ENCODE measurements at regions not wholly inside any gene's neighbourhood (a gene's known extent, or its start where the extent isn't known, plus 50 kb on each side); places are given as distances from the start of the nearest gene placed in this dataset.
"Not testable (repeated sequence)": the region's sequence is repeated elsewhere in the genome, so short reads cannot be mapped to it uniquely, and the experiment has no call there.

DNA sequence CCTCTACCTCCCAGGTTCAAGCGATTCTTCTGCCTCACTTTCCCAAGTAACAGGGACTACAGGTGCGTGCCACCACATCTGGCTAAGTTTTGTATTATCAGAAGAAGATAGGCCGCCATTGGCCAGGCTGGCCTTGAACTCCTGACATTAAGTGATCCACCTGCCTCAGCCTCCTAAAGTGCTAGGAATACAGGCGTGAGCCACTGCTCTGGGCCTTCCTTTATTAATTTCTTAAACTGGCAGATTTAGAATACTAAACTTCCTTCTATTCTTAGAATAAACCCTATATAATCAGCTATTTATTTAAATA is 86.6 kb downstream of the HFE start:
- no peak for DNase-seq (ENCODE audit: extremely low read depth, low read depth, low spot score)

DNA sequence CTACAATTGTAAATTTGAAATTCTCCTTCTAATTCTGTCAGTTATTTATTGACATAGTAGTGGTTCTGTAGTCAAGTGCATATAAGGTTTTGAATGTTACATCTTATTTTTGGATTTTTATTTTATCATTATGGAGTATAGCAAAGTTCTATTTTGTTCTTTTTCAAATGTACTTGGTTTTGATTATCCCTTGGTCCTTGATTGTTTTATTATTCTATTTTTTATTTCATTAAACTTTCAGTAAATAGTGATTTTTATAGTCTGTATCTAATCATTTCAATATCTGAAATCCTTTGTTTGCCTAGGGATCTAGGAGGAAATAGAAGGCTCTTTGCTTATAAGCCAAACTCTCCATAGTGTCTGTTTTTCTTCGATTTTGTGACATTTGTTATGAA is 87.8 kb downstream of the HFE start:
- DNase-seq (ENCODE audit: extremely low read depth, low read depth, low spot score), result no peak

- no peak for DNase-seq (ENCODE audit: extremely low read depth, low read depth, low spot score)
Observed at GRCh38 chr6:26175428-26176181, 88.4 kb downstream of the HFE start.

DNA sequence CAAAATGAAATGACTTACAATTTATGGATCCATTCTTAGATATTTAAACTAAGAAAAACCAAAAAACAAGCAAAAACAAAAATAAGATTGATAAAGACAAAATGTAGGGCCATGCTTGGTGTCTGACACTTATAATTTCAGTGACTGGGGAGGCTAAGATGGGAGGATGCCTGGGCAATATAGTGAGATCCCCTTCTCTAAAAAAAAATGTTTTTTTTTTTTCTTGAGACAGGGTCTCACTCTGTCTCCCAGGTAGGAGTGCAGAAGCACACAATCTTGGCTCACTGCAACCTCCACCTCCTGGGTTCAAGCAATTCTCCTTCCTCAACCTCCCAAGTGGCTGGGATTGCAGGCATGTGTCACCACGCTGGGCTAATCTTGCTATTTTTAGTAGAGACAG is 92.4 kb downstream of the HFE start:
- DNase-seq (ENCODE audit: extremely low read depth, low read depth, low spot score), result no peak

- no peak for DNase-seq (ENCODE audit: extremely low read depth, low read depth, low spot score)
Observed at GRCh38 chr6:26180346-26180745, 93.1 kb downstream of the HFE start.

GRCh38 chr6:26183237-26183580 is 96.0 kb downstream of the HFE start:
- no peak for DNase-seq (ENCODE audit: extremely low read depth, low read depth, low spot score)

GRCh38 chr6:26183581-26184366 is 96.5 kb downstream of the HFE start:
- DNase-seq (ENCODE audit: extremely low read depth, low read depth, low spot score), result no peak

- no peak for DNase-seq (ENCODE audit: extremely low read depth, low read depth, low spot score)
Observed at GRCh38 chr6:26184367-26184891, 97.2 kb downstream of the HFE start.

- DNase-seq (ENCODE audit: extremely low read depth, low read depth, low spot score), result no peak
Observed at GRCh38 chr6:26185004-26185403, 97.8 kb downstream of the HFE start.

DNA sequence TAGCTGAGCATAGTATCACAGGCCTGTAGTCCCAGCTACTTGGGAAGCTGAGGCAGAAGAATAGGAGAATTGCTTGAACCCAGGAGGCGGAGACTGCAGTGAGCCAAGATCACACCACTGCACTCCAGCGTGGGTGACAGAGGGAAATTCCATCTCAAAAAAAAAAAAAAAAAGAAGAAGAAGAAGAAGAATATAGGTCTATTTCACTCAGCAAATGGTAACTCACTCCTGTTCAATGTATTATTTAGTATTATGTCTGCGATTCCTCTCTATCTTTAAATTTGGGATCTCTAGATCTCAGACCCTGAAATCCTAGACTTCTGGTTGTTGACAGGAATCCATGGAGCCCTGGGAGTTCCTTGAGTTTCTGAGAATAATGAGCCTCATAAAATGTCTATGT is 98.6 kb downstream of the HFE start:
- no peak for DNase-seq (ENCODE audit: extremely low read depth, low read depth, low spot score)

DNA sequence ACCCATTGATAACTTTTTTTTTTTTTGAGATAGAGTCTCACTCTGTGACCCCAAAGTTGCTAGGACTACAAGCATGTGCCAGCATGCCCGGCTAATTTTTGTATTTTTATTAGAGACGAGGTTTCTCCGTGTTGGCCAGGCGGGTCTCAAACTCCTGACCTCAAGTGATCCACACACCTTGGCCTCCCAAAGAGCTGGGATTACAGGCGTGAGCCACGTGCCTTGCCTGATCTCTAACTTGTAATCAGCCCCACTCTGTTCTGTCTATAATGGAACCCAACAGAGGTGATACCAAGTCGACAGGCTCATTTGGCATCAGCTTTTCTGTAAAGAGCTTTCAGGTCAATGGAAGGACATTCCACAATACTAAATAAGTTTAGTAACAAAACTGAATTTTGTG is 99.4 kb downstream of the HFE start:
- no peak for DNase-seq (ENCODE audit: extremely low read depth, low read depth, low spot score)

DNA sequence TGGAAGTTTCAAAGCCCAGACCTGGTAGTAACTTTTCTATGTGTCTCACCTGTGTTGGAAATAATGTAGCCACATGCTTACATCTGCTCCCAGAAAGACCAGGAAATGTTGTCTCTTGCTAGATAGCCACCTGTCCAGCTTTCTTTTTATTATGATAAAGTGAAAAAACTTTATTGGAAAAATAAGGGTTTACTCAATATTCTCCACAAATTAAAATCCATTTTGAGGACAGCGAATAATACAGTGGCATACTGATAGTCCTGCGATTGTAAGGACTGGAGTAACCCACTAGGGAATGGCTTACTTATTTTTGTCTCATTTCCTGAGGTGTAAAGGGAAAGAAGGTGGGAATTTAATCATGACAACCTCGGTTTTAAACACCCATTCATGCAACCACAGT is 100.1 kb downstream of the HFE start:
- no peak for DNase-seq (ENCODE audit: extremely low read depth, low read depth, low spot score)

- no peak for DNase-seq (ENCODE audit: extremely low read depth, low read depth, low spot score)
Observed at GRCh38 chr6:26187981-26188635, 100.9 kb downstream of the HFE start.

DNA sequence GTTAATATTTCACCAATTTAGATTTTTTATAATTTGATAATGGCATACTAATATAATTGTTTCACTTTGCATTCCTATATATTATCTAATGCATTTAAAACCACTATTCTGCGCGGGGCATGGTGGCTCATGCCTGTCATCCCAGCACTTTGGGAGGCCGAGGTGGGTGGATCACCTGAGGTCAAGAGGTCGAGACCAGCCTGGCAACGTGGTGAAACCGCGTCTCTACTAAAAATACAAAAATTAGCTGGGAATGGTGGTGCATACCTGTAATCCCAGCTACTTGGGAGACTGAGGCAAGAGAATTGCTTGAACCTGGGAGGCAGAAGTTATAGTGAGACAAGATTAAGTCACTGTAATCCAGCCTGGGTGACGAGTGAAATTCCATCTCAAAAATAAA is 104.3 kb downstream of the HFE start:
- DNase-seq (ENCODE audit: extremely low read depth, low read depth, low spot score), result not testable (repeated sequence)

DNA sequence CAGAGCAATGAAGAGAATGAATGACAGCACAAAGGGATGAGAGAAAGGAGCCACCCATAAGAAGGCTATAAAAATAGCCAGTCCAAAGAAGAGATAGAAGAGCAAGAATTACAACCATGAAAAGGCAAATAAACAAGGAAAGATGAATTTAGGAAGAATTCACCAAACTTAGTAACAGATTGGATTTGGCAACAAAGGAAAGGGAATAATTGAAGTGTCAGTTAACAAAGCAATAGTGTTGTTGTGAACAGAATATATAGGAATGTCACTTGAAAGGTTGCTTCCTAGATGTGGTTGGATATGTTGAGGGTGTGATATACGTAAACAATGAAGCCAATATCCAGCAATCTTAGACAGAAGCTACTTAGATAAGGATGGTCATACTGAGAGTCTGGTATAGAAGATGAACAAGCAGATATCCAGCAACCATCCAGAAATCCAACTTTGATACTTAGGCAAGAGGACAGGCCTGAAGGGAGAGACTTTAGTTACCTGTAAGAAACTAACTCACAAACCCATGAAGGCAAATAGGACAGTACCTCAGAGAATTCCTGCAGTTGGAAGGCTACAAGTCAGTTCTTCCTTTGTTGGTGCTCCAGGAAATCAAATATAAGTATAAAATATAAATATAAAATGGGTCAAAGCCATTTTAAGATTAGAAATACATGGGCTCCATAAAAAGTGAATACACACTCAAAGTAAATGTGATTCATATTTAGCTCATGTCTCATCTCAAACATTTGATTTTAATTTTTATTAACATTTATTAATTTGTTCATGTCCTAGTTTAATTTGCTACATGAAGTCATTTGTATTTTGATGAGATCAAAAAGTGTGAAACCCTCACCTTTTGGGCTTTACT is 106.5 kb downstream of the HFE start:
- no peak for DNase-seq (ENCODE audit: extremely low read depth, low read depth, low spot score)

DNA sequence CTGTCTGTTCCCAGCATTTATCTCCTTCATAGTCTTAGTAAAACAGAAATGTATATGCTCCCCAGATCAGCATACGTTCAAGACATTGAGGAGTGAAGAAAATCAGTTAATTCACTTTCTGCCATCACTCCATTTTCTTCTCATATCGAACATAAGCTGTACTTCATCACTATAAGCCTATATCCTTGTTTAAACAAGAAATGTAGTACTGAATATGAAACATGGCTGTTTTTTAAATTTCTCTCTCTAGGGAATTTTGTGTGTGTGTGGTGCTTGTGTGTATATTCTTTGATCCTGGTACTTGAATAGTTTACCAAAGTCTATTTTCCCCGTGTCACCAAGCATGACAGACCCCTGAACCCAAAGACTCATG is 107.1 kb downstream of the HFE start:
- no peak for DNase-seq (ENCODE audit: extremely low read depth, low read depth, low spot score)

DNA sequence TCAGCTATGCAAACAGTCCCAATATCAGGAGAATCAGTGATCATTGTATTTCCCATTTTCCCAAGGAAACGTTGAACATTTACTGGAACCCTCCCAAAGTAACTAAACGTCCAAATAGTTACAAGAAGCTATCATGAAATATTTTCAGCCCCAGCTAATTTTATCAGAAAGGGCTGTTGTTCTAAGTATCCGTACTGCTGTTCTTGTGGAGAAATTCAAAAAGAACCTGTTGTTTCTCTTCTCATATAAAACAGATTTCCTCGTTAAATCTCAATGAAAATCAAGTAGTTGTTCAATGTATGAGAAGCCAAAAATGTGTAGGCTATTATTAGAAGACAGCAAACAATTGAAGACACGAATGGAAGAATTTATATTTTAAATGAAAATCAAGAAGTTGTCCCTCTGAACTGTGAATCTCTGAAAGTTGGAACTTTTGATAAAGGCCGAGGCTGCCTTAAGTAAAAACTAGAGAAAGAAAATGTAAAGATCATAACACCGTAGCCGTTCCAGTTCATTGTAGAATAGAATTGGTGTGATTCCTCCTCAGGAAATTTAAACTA is 107.7 kb downstream of the HFE start:
- DNase-seq (ENCODE audit: extremely low read depth, low read depth, low spot score), result no peak

- DNase-seq (ENCODE audit: extremely low read depth, low read depth, low spot score), result peak; percentile 91
Observed at GRCh38 chr6:26195376-26195923, 108.2 kb downstream of the HFE start.

DNA sequence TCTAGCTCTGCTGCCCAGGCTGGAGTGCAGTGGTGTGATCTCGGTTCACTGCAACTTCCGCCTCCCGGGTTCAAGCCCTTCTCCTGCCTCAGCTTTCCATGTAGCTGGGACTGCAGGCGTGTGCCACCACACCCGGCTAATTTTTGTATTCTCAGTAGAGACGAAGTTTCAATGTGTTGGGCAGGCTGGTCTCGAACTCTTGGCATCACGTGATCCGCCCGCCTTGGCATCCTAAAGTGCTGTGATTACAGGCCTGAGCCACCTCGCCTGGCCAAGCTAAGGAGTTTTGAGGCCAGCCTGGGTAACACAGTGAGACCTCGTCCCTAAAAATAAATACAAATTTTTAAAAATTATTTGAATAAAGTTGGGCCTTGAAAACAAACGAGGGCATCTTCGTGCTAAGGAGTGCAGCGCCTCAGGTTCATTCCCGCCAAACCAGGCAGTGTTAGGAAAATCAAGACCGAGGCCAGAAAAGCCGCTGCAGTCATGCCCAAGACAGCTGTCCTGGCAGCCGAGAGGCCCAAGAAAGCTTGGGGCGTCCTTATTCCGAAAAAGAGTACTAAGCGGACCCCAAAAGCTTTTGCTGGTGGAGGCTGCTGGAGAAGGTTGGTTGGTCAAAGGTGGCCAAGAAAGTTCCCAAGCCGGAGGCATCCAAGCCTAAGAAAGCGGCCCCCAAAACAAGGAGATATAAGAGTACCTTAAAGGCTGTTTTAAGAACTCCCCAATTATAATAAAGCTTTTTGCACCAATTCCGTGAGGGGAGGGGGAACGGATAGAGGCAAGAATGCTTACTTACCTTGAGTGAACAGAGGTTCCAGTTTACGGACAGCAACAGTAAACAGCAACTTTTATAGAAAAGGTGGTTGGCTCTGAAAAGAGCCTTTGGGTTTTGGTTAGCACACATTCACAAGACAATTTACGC is 109.0 kb downstream of the HFE start:
- no peak for DNase-seq (ENCODE audit: extremely low read depth, low read depth, low spot score)
